ENCODE measurements at regions not wholly inside any gene's neighbourhood (a gene's known extent, or its start where the extent isn't known, plus 50 kb on each side); places are given as distances from the start of the nearest gene placed in this dataset.

DNA sequence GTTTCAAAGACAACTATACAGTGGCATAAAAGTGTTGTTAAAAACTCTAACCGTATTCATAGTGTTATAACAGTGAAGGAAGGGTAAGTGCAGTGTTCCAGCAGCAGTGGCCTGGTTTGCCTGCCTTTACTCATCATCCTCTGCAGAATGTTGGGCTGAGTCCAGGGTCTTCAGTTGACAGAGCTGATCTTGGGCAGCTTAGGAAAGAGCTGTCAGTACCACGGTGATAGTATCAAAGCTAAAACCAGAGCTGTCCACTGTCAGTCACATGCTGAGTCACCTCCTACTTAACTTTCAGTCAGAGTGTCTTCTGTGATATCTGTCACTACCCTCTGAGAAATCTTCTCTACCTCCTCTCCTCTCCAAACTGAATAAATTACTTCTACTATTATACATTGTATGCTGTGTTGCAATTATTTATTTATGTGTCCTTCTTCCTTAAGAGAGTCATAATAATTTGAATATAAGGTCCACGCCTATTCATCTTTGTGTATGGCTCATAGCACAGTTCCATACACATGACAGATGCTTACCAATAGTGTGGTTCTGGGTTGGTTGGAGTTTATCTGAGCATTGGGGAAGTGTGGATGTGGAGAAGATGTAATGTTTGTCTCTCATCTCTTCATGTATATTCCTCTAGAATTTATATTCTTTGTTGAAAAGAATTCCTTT, 242.1 kb downstream of the ZIC1 start:
- Mint-ChIP-seq H3K4me1 (no peaks in the 10 kb centered on the region), H3K27ac (no peak overlapping the region), H3K27me3 (ENCODE audit: insufficient read depth) (peaks cover under 1% of the 10 kb centered on the region), H3K9me3 (no peaks in the 10 kb centered on the region), H3K36me3 (ENCODE audit: low read depth) (no peaks in the 10 kb centered on the region), H3K4me3 (no peak overlapping the region)
- Histone ChIP-seq H3K4me3 (ENCODE audit: low read length) (no peak overlapping the region), H3K36me3 (ENCODE audit: control insufficient read depth, insufficient read depth, low read length) (no peaks in the 10 kb centered on the region), H3K9ac (ENCODE audit: extremely low read depth, low read length, poor library complexity, severe bottlenecking) (no peak overlapping the region), H3K27ac (ENCODE audit: low read depth, low read length) (no peak overlapping the region), H3K4me1 (ENCODE audit: control insufficient read depth, insufficient read depth, low read length) (no peaks in the 10 kb centered on the region), H3K27me3 (ENCODE audit: control insufficient read depth, insufficient read depth, low read length, poor library complexity, severe bottlenecking) (no peaks in the 10 kb centered on the region), H3K9me3 (ENCODE audit: control insufficient read depth, low read length) (no peaks in the 10 kb centered on the region)
- no peak for DNase-seq
- WGBS, 2 experiments (ENCODE audit: insufficient coverage in 1 of 2, insufficient read length in 1 of 2) = 91 to 100% methylated on average over 1 to 3 of the region's 3 CpGs
- TF ChIP-seq, protein P1, sequence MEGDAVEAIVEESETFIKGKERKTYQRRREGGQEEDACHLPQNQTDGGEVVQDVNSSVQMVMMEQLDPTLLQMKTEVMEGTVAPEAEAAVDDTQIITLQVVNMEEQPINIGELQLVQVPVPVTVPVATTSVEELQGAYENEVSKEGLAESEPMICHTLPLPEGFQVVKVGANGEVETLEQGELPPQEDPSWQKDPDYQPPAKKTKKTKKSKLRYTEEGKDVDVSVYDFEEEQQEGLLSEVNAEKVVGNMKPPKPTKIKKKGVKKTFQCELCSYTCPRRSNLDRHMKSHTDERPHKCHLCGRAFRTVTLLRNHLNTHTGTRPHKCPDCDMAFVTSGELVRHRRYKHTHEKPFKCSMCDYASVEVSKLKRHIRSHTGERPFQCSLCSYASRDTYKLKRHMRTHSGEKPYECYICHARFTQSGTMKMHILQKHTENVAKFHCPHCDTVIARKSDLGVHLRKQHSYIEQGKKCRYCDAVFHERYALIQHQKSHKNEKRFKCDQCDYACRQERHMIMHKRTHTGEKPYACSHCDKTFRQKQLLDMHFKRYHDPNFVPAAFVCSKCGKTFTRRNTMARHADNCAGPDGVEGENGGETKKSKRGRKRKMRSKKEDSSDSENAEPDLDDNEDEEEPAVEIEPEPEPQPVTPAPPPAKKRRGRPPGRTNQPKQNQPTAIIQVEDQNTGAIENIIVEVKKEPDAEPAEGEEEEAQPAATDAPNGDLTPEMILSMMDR (conservative IDR thresholded peaks at IDR 0.05) = no peak

DNA sequence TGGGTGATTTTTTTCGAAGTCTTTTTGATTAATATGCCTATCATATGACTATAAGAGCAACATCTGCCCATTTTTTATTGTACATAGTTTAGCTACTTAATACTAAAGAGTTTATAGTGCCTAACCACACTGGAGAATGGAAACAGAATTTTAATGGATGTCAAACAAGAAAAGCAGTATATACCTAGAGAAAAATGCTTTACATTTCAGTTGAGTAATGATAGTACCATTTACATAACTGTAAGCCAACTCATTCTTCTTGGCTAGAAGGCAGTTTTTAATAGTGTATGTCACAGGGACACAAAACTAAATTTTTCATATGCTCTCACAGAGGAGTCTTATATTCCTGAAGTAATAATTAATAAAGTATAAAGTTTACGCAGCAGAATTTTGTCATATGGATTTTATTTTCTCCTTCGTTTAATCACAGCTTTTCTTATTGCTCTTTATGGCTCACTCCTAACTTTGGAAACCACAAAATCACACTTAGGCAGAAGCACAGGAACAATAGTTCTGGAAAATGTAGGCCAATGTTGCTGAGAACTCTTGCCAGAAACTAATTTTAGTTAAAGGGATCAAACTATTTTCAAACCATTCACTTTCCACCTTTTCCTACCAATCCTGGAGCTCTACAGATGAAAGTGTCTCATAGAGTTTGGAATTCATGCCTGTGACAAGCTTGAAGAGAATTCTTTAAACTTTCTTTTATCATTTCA, 243.6 kb downstream of the ZIC1 start:
- Mint-ChIP-seq H3K4me1 (no peaks in the 10 kb centered on the region), H3K27me3 (ENCODE audit: insufficient read depth) (no peaks in the 10 kb centered on the region), H3K36me3 (ENCODE audit: low read depth) (no peaks in the 10 kb centered on the region), H3K27ac (no peak overlapping the region), H3K9me3 (no peaks in the 10 kb centered on the region), H3K4me3 (no peak overlapping the region)
- Histone ChIP-seq H3K27me3 (ENCODE audit: control insufficient read depth, insufficient read depth, low read length, poor library complexity, severe bottlenecking) (no peaks in the 10 kb centered on the region), H3K9me3 (ENCODE audit: control insufficient read depth, low read length) (no peaks in the 10 kb centered on the region), H3K36me3 (ENCODE audit: control insufficient read depth, insufficient read depth, low read length) (no peaks in the 10 kb centered on the region), H3K9ac (ENCODE audit: extremely low read depth, low read length, poor library complexity, severe bottlenecking) (no peak overlapping the region), H3K27ac (ENCODE audit: low read depth, low read length) (no peak overlapping the region), H3K4me1 (ENCODE audit: control insufficient read depth, insufficient read depth, low read length) (no peaks in the 10 kb centered on the region), H3K4me3 (ENCODE audit: low read length) (no peak overlapping the region)
- TF ChIP-seq, protein P1 (conservative IDR thresholded peaks at IDR 0.05) = no peak
- DNase-seq = no peak
- 93% methylated on average over 3 of the region's 3 CpGs; no CpG with 5 or more reads in 1 of the 2 experiments for WGBS, 2 experiments (ENCODE audit: insufficient coverage in 1 of 2, insufficient read length in 1 of 2)

DNA sequence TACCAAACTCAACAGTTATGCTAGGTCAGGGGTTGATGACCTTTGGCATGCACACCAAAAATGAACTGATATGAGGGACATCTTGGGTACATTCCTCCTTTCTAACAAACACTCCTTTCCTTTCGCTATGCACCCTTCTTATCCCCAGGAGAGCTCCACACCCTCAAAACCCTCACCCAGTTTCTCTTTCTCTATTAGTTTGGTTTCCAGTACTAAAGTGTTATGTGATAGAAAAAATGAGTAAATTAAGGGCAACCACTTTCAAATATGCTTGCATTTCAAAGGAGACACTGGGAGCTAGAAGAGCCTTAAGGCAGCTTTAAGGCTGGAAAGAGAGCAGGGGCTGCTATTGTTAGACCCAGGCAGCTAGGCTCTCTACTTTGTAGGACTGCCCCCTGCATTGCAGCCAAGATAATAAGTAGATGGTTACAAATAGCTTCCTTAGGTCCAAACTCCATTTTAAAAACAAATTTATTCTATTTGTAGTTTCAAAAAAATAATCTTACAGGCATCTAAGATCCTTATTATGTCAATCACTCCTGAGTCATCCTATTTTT, 244.3 kb downstream of the ZIC1 start:
- Mint-ChIP-seq H3K27me3 (ENCODE audit: insufficient read depth) (no peaks in the 10 kb centered on the region), H3K36me3 (ENCODE audit: low read depth) (no peaks in the 10 kb centered on the region), H3K4me1 (no peaks in the 10 kb centered on the region), H3K27ac (no peak overlapping the region), H3K4me3 (no peak overlapping the region), H3K9me3 (no peaks in the 10 kb centered on the region)
- no peaks in the 10 kb centered on the region for H3K27me3 ChIP-seq (ENCODE audit: control insufficient read depth, insufficient read depth, low read length, poor library complexity, severe bottlenecking)
- H3K9me3 ChIP-seq (ENCODE audit: control insufficient read depth, low read length) = no peaks in the 10 kb centered on the region
- no peak for DNase-seq
- H3K4me1 ChIP-seq (ENCODE audit: control insufficient read depth, insufficient read depth, low read length) = no peaks in the 10 kb centered on the region
- H3K9ac ChIP-seq (ENCODE audit: extremely low read depth, low read length, poor library complexity, severe bottlenecking) = no peak overlapping the region
- TF ChIP-seq, protein P1 (conservative IDR thresholded peaks at IDR 0.05) = no peak
- H3K4me3 ChIP-seq (ENCODE audit: low read length) = no peak overlapping the region
- WGBS, 2 experiments (ENCODE audit: insufficient coverage in 1 of 2, insufficient read length in 1 of 2) = 93% methylated on average over 1 of the region's 1 CpG; no CpG with 5 or more reads in 1 of the 2 experiments
- no peak overlapping the region for H3K27ac ChIP-seq (ENCODE audit: low read depth, low read length)
- H3K36me3 ChIP-seq (ENCODE audit: control insufficient read depth, insufficient read depth, low read length) = no peaks in the 10 kb centered on the region
